Lower lobe of right lung (tissue), 2 donors: ENCODE measurements at regions not wholly inside any gene's neighbourhood (a gene's known extent, or its start where the extent isn't known, plus 50 kb on each side); places are given as distances from the start of the nearest gene placed in this dataset.

ENCODE experiments used
- ATAC-seq, 2 donors: fragments of 200-7000 bp; cut with Tn5 transposase; one replicate each; pipeline ENCODE4 v1.9.1; 2020 to 2022; ENCODE audit warnings: mild to moderate bottlenecking in 2 of 2, moderate library complexity in 2 of 2
- DNase-seq: peaks from one replicate; pipeline ENCODE4 v3.0.0-alpha.2; 2020
- H3K27ac ChIP-seq: fragments of 200-600 bp; one replicate; pipeline ENCODE4 v1.8.0; 2022
- H3K27me3 ChIP-seq: fragments of 200-600 bp; one replicate; pipeline ENCODE4 v1.8.0; 2022; ENCODE audit warnings: low read depth
- H3K36me3 ChIP-seq: fragments of 200-600 bp; one replicate; pipeline ENCODE4 v1.8.0; 2022; ENCODE audit warnings: mild to moderate bottlenecking
- H3K4me1 ChIP-seq: fragments of 200-600 bp; one replicate; pipeline ENCODE4 v1.8.0; 2022
- H3K4me3 ChIP-seq: fragments of 200-600 bp; one replicate; pipeline ENCODE4 v1.8.0; 2022; ENCODE audit warnings: mild to moderate bottlenecking
- H3K9me3 ChIP-seq: fragments of 200-600 bp; one replicate; pipeline ENCODE4 v1.8.0; 2022
- intact Hi-C: fragments of 100-400 bp; cut with DNase I; formaldehyde crosslinking; loops from one replicate; pipeline ENCODE4 v1.11.0; 2022
- TF ChIP-seq, protein P1 (sequence below): fragments of 200-600 bp; IDR thresholded peaks from one replicate; pipeline ENCODE4 v1.8.0; 2022; ENCODE audit warnings: antibody characterized with exemption, mild to moderate bottlenecking
- donor health status: DM: no; HTN: yes; CAD: no; lungs with severe emphysema.

GRCh38 chr7:109402107-109402506 lies 832.4 kb downstream of the DNAJB9 start:
- no peak overlapping the region for H3K4me3 ChIP-seq
- DNase-seq (no peak), ATAC-seq (no peak)
- H3K9me3 ChIP-seq: no peaks in the 10 kb centered on the region
- no peaks in the 10 kb centered on the region for H3K36me3 ChIP-seq
- H3K27me3 ChIP-seq: no peaks in the 10 kb centered on the region
- TF ChIP-seq, protein P1, sequence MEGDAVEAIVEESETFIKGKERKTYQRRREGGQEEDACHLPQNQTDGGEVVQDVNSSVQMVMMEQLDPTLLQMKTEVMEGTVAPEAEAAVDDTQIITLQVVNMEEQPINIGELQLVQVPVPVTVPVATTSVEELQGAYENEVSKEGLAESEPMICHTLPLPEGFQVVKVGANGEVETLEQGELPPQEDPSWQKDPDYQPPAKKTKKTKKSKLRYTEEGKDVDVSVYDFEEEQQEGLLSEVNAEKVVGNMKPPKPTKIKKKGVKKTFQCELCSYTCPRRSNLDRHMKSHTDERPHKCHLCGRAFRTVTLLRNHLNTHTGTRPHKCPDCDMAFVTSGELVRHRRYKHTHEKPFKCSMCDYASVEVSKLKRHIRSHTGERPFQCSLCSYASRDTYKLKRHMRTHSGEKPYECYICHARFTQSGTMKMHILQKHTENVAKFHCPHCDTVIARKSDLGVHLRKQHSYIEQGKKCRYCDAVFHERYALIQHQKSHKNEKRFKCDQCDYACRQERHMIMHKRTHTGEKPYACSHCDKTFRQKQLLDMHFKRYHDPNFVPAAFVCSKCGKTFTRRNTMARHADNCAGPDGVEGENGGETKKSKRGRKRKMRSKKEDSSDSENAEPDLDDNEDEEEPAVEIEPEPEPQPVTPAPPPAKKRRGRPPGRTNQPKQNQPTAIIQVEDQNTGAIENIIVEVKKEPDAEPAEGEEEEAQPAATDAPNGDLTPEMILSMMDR: no peak
- H3K27ac ChIP-seq: no peak overlapping the region
- no peaks in the 10 kb centered on the region for H3K4me1 ChIP-seq
- intact Hi-C loops: no loop called here

- ATAC-seq (no peak), DNase-seq (no peak)
- H3K4me3 ChIP-seq: no peak overlapping the region
- TF ChIP-seq, protein P1: no peak
- no peaks in the 10 kb centered on the region for H3K36me3 ChIP-seq
- intact Hi-C loops: no loop called here
- no peaks in the 10 kb centered on the region for H3K4me1 ChIP-seq
- H3K9me3 ChIP-seq: no peaks in the 10 kb centered on the region
- no peaks in the 10 kb centered on the region for H3K27me3 ChIP-seq
- H3K27ac ChIP-seq: no peak overlapping the region
Measured at GRCh38 chr7:109407756-109408155, 838.1 kb downstream of the DNAJB9 start.

- no peak for DNase-seq
- intact Hi-C loops: no loop called here
Measured at GRCh38 chr7:109437957-109438356, 868.3 kb downstream of the DNAJB9 start.

DNA sequence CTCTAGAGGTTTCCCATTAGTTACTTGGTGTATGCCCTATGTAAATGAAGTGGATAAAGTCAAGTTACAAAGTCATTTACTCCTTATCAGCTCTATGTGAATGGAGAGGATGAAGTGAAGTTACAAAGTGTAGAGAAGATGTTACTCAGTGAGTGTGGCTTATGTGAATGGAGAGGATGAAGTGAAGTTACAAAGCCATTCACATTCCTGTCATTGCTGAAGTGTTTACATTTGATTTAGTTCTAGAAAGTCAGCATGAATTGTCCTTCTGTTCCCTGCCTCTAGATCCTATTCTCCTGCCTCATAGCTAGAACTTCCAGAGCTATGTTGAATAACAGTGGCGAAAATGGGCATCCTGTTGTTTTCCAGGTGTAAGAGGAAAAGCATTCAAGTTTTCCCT lies 880.1 kb downstream of the DNAJB9 start:
- H3K4me1 ChIP-seq: no peaks in the 10 kb centered on the region
- intact Hi-C loops: no loop called here

More at GRCh38 chr7:109437957-109438356, 868.3 kb downstream of the DNAJB9 start:
- Histone ChIP-seq H3K4me3 (no peak overlapping the region), H3K27me3 (no peaks in the 10 kb centered on the region), H3K36me3 (no peaks in the 10 kb centered on the region), H3K4me1 (no peaks in the 10 kb centered on the region), H3K9me3 (no peaks in the 10 kb centered on the region), H3K27ac (no peak overlapping the region)
- ATAC-seq: no peak
- TF ChIP-seq, protein P1: no peak

GRCh38 chr7:109456116-109456515 lies 886.4 kb downstream of the DNAJB9 start:
- TF ChIP-seq, protein P1: no peak
- no peaks in the 10 kb centered on the region for H3K4me1 ChIP-seq
- H3K27me3 ChIP-seq: no peaks in the 10 kb centered on the region
- no peak overlapping the region for H3K27ac ChIP-seq
- no peaks in the 10 kb centered on the region for H3K36me3 ChIP-seq
- no peaks in the 10 kb centered on the region for H3K9me3 ChIP-seq
- no peak overlapping the region for H3K4me3 ChIP-seq
- intact Hi-C loops: no loop called here
- ATAC-seq (no peak), DNase-seq (no peak)

More for the DNA sequence above, 880.1 kb downstream of the DNAJB9 start:
- Histone ChIP-seq H3K4me3 (no peak overlapping the region), H3K27me3 (no peaks in the 10 kb centered on the region), H3K27ac (no peak overlapping the region), H3K9me3 (no peaks in the 10 kb centered on the region), H3K36me3 (no peaks in the 10 kb centered on the region)
- ATAC-seq (no peak), DNase-seq (no peak)
- TF ChIP-seq, protein P1: no peak

GRCh38 chr7:109460296-109460695 lies 890.6 kb downstream of the DNAJB9 start:
- no peak overlapping the region for H3K4me3 ChIP-seq
- TF ChIP-seq, protein P1: no peak
- H3K27ac ChIP-seq: no peak overlapping the region
- DNase-seq (no peak), ATAC-seq (no peak)
- H3K4me1 ChIP-seq: no peaks in the 10 kb centered on the region
- H3K9me3 ChIP-seq: no peaks in the 10 kb centered on the region
- intact Hi-C loops: no loop called here
- no peaks in the 10 kb centered on the region for H3K27me3 ChIP-seq
- no peaks in the 10 kb centered on the region for H3K36me3 ChIP-seq
